ENCODE measurements at regions not wholly inside any gene's neighbourhood (a gene's known extent, or its start where the extent isn't known, plus 50 kb on each side); places are given as distances from the start of the nearest gene placed in this dataset.

GRCh38 chr13:86429756-86430155 is 630.5 kb upstream of the SLITRK6 start:
- Histone ChIP-seq H3F3A (ENCODE audit: insufficient read depth, low read length) (no peaks in the 10 kb centered on the region), H3K9me3 (replicated peaks; ENCODE audit: insufficient read depth, low read length) (no peaks in the 10 kb centered on the region), H3K4me3 (ENCODE audit: low read length) (no peak overlapping the region), H4K20me1 (ENCODE audit: insufficient read depth, low read length) (no peaks in the 10 kb centered on the region), H2AFZ (ENCODE audit: low read length) (no peak overlapping the region), H3K27me3 (replicated peaks; ENCODE audit: insufficient read depth, low read length) (no peaks in the 10 kb centered on the region), H3K9ac (ENCODE audit: low read length) (no peak overlapping the region), H3K79me2 (ENCODE audit: low read length) (no peaks in the 10 kb centered on the region), H3K4me1 (ENCODE audit: low read length) (no peaks in the 10 kb centered on the region), H3K36me3 (replicated peaks; ENCODE audit: insufficient read depth, low read length) (no peaks in the 10 kb centered on the region), H3K4me2 (ENCODE audit: low read depth, low read length) (no peak overlapping the region), H3K9me2 (replicated peaks; ENCODE audit: insufficient read depth, low read length) (no peaks in the 10 kb centered on the region), H3K27ac (ENCODE audit: low read length) (no peak overlapping the region)
- no peak for DNase-seq
- TF ChIP-seq EZH2 (optimal IDR thresholded peaks at IDR 0.05; ENCODE audit: low read depth, low read length) = no peak

- H3K4me3 ChIP-seq (ENCODE audit: low read length) = no peak overlapping the region
- no peak for DNase-seq
- no peak overlapping the region for H3K9ac ChIP-seq (ENCODE audit: low read length)
- no peak overlapping the region for H3K4me2 ChIP-seq (ENCODE audit: low read depth, low read length)
- no peak for TF ChIP-seq CTCF (IDR thresholded peaks at IDR 0.05; ENCODE audit: low read length)
- TF ChIP-seq EZH2phosphoT487 (IDR thresholded peaks at IDR 0.05; ENCODE audit: low read length) = no peak
- no peak for TF ChIP-seq EZH2 (optimal IDR thresholded peaks at IDR 0.05; ENCODE audit: low read depth, low read length)
- H2AFZ ChIP-seq (ENCODE audit: low read length) = no peak overlapping the region
- H3K27ac ChIP-seq (ENCODE audit: low read length) = no peak overlapping the region
- H4K20me1 ChIP-seq (ENCODE audit: insufficient read depth, low read length) = no peaks in the 10 kb centered on the region
- no peaks in the 10 kb centered on the region for H3K9me3 ChIP-seq (replicated peaks; ENCODE audit: insufficient read depth, low read length)
- no peaks in the 10 kb centered on the region for H3K79me2 ChIP-seq (ENCODE audit: low read length)
- H3K4me1 ChIP-seq (ENCODE audit: low read length) = no peaks in the 10 kb centered on the region
- no peaks in the 10 kb centered on the region for H3K36me3 ChIP-seq (replicated peaks; ENCODE audit: insufficient read depth, low read length)
- H3K27me3 ChIP-seq (replicated peaks; ENCODE audit: insufficient read depth, low read length) = no peaks in the 10 kb centered on the region
- no peaks in the 10 kb centered on the region for H3F3A ChIP-seq (ENCODE audit: insufficient read depth, low read length)
- H3K9me2 ChIP-seq (replicated peaks; ENCODE audit: insufficient read depth, low read length) = no peaks in the 10 kb centered on the region
Observed at GRCh38 chr13:86438034-86438433, 638.8 kb upstream of the SLITRK6 start.

DNA sequence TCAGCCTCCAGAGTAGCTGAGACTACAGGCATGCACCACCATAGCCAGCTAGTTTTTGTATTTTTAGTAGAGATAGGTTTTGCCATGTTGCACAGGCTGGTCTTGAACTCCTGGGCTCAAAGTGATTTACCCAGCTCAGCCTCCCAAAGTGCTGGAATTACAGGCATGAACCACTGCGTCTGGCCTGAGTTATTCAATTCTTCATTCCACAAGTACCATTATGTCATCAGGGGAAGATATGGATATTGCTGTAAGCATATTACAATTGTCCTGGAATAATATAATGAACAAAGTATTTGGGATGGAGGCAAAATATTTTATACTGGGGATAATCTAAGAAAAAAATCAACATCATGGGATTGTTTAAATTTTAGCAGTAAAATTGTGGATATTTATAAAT is 646.0 kb upstream of the SLITRK6 start:
- no peak overlapping the region for H3K27ac ChIP-seq (ENCODE audit: low read length)
- no peaks in the 10 kb centered on the region for H3K4me1 ChIP-seq (ENCODE audit: low read length)
- no peaks in the 10 kb centered on the region for H3K27me3 ChIP-seq (replicated peaks; ENCODE audit: insufficient read depth, low read length)
- no peaks in the 10 kb centered on the region for H4K20me1 ChIP-seq (ENCODE audit: insufficient read depth, low read length)
- no peak overlapping the region for H3K4me2 ChIP-seq (ENCODE audit: low read depth, low read length)
- H3F3A ChIP-seq (ENCODE audit: insufficient read depth, low read length) = no peaks in the 10 kb centered on the region
- no peak for DNase-seq
- H3K9me2 ChIP-seq (replicated peaks; ENCODE audit: insufficient read depth, low read length) = no peaks in the 10 kb centered on the region
- H3K36me3 ChIP-seq (replicated peaks; ENCODE audit: insufficient read depth, low read length) = no peaks in the 10 kb centered on the region
- TF ChIP-seq CTCF (IDR thresholded peaks at IDR 0.05; ENCODE audit: low read length) (no peak), EZH2 (optimal IDR thresholded peaks at IDR 0.05; ENCODE audit: low read depth, low read length) (no peak), EZH2phosphoT487 (IDR thresholded peaks at IDR 0.05; ENCODE audit: low read length) (no peak)
- H3K9me3 ChIP-seq (replicated peaks; ENCODE audit: insufficient read depth, low read length) = no peaks in the 10 kb centered on the region
- no peak overlapping the region for H3K9ac ChIP-seq (ENCODE audit: low read length)
- H3K4me3 ChIP-seq (ENCODE audit: low read length) = no peak overlapping the region
- H2AFZ ChIP-seq (ENCODE audit: low read length) = no peak overlapping the region
- no peaks in the 10 kb centered on the region for H3K79me2 ChIP-seq (ENCODE audit: low read length)

GRCh38 chr13:86445672-86446071 is 646.5 kb upstream of the SLITRK6 start:
- Histone ChIP-seq H3K79me2 (ENCODE audit: low read length) (no peaks in the 10 kb centered on the region), H3K4me3 (ENCODE audit: low read length) (no peak overlapping the region), H3K9me2 (replicated peaks; ENCODE audit: insufficient read depth, low read length) (no peaks in the 10 kb centered on the region), H3K4me2 (ENCODE audit: low read depth, low read length) (no peak overlapping the region), H3K27ac (ENCODE audit: low read length) (no peak overlapping the region), H2AFZ (ENCODE audit: low read length) (no peak overlapping the region), H3K36me3 (replicated peaks; ENCODE audit: insufficient read depth, low read length) (no peaks in the 10 kb centered on the region), H3K4me1 (ENCODE audit: low read length) (no peaks in the 10 kb centered on the region), H3K27me3 (replicated peaks; ENCODE audit: insufficient read depth, low read length) (no peaks in the 10 kb centered on the region), H3F3A (ENCODE audit: insufficient read depth, low read length) (no peaks in the 10 kb centered on the region), H3K9ac (ENCODE audit: low read length) (no peak overlapping the region), H3K9me3 (replicated peaks; ENCODE audit: insufficient read depth, low read length) (no peaks in the 10 kb centered on the region), H4K20me1 (ENCODE audit: insufficient read depth, low read length) (no peaks in the 10 kb centered on the region)
- DNase-seq = no peak
- TF ChIP-seq EZH2phosphoT487 (IDR thresholded peaks at IDR 0.05; ENCODE audit: low read length) (no peak), CTCF (IDR thresholded peaks at IDR 0.05; ENCODE audit: low read length) (no peak), EZH2 (optimal IDR thresholded peaks at IDR 0.05; ENCODE audit: low read depth, low read length) (no peak)

Data from MM.1S (cell line).